Stimulated activated naive CD8-positive, alpha-beta T cell treated with anti-CD3 and anti-CD28 coated beads, Interleukin-15, Interleukin-2, amounts not matched to agents 100 U/mL and 50 U/mL, for 24 hours (primary cell): ENCODE measurements at regions not wholly inside any gene's neighbourhood (a gene's known extent, or its start where the extent isn't known, plus 50 kb on each side); places are given as distances from the start of the nearest gene placed in this dataset.
"Not testable (repeated sequence)": the region's sequence is repeated elsewhere in the genome, so short reads cannot be mapped to it uniquely, and the experiment has no call there.

Source experiments
- ATAC-seq: fragments of 150-1000 bp; cut with Tn5 transposase; one replicate; pipeline ENCODE4 v1.10.0; 2021
- DNase-seq: peaks from one replicate; pipeline ENCODE4 v3.0.0; 2021

- ATAC-seq, result no peak
- DNase-seq, result no peak
These were observed 175.7 kb upstream of the MDFIC2 start for GRCh38 chr3:70488131-70488530.

GRCh38 chr3:70486414-70487017 lies 174.1 kb upstream of the MDFIC2 start:
- ATAC-seq (no peak), DNase-seq (no peak)

DNA sequence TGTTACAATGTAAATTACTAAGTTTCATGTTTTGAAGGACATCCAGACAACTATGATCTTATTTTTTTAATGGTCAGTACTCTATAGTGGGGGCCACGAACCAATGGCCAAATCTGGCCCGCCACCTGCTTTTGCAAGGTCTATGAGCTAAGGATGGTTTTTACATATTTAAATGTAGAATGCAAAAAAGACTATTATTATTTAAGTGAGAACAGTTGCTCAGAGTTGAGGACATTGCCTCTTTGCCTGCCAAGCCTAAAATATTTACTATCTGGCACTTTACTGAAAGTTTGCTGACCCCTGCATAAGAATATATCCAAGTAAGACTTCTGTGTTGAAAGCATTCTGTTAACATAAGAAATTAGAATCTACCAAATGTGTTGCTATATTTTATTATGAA lies 163.7 kb upstream of the MDFIC2 start:
- DNase-seq, result no peak

DNA sequence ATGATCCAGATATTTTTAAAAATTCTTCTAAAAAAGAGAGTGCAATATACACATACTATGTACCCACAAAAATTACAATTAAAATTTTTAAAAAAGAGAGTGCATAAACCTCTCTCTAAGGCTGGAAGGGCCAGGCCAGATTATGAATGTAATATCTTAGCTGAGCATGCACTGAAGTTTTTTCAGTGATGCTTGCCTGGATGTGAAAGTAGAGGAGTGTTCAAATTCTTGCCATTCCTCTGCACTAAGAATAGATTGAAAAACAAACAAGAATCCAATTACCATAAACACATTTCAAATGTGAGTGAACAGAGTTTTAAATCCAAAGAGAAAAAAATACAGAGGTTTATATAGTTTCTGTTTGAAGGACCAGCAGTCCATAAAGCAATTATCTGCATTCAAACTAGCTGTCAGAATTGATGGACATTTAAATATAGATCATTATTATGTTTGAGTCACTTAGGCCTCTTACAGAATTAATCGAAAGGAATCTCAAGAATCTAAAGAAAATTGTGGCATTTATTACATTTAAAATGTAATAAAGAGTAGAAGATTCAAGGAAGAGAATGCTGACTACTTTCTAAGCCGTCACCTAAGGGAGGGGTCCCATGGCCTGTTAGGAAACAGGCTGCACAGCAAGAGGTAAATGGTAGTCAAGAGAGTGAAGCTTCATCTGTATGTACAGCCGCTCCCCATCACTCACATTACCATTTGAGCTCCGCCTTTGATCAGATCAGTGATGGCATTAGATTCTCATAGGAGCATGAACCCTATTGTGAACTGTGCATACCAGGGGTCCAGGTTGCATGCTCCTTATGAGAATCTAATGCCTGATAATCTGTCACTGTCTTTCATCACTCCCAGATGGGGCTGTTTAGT lies 159.3 kb upstream of the MDFIC2 start:
- DNase-seq, result no peak

More for the DNA sequence above, 163.7 kb upstream of the MDFIC2 start:
- ATAC-seq, result no peak

GRCh38 chr3:70466096-70466495 lies 153.7 kb upstream of the MDFIC2 start:
- DNase-seq, result no peak
- ATAC-seq, result no peak

More for the DNA sequence above, 159.3 kb upstream of the MDFIC2 start:
- no peak for ATAC-seq

GRCh38 chr3:70464876-70465275 lies 152.4 kb upstream of the MDFIC2 start:
- ATAC-seq, result no peak
- no peak for DNase-seq

GRCh38 chr3:70464465-70464864 lies 152.0 kb upstream of the MDFIC2 start:
- ATAC-seq (no peak), DNase-seq (no peak)

- ATAC-seq, DNase-seq: not testable (repeated sequence)
These were observed 137.8 kb upstream of the MDFIC2 start for GRCh38 chr3:70450220-70450619.

- not testable (repeated sequence) for DNase-seq, ATAC-seq
These were observed 123.0 kb upstream of the MDFIC2 start for GRCh38 chr3:70435422-70435821.

- DNase-seq, result no peak
These were observed 120.7 kb upstream of the MDFIC2 start for GRCh38 chr3:70433091-70433490.

DNA sequence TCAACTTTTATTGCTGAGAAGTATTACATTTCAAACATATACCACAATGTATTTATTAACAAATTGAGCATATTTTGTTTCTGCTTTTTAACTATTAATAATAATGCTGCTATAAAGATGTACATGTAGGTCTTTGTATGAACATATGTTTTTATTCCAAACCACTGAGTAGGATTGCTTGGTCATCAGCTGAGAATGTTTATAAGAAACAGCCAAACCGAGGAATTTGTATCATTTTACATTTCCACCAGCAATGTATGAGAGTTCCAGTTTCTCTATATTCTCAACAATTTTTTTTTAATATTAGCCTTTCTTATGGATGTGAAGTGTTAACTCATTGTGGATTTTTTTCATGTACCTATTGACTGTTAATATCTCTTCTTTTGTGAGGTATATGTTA lies 119.5 kb upstream of the MDFIC2 start:
- DNase-seq (no peak), ATAC-seq (no peak)

More at GRCh38 chr3:70433091-70433490, 120.7 kb upstream of the MDFIC2 start:
- ATAC-seq, result no peak

GRCh38 chr3:70426071-70426470 lies 113.6 kb upstream of the MDFIC2 start:
- no peak for ATAC-seq

GRCh38 chr3:70421506-70421905 lies 109.1 kb upstream of the MDFIC2 start:
- DNase-seq (no peak), ATAC-seq (no peak)

More at GRCh38 chr3:70426071-70426470, 113.6 kb upstream of the MDFIC2 start:
- no peak for DNase-seq

DNA sequence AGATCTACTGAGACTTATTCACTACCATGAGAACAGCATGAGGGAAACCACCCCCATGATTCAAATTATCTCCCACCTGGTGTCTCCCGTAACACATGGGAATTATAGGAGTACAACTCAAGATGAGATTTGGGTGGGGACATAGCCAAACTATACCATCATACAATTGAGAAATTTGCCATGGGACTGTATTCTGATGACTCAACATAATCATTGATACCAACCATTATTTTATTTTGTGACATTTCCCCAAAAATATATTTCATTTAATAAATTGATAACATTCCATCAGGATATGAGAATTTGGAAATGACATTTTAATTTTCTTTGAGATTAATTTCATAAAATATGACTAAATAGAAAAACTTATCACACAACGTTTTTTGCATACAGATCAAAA lies 96.6 kb upstream of the MDFIC2 start:
- no peak for ATAC-seq

GRCh38 chr3:70400194-70400593 lies 87.8 kb upstream of the MDFIC2 start:
- ATAC-seq (no peak), DNase-seq (no peak)

More for the DNA sequence above, 96.6 kb upstream of the MDFIC2 start:
- no peak for DNase-seq

DNA sequence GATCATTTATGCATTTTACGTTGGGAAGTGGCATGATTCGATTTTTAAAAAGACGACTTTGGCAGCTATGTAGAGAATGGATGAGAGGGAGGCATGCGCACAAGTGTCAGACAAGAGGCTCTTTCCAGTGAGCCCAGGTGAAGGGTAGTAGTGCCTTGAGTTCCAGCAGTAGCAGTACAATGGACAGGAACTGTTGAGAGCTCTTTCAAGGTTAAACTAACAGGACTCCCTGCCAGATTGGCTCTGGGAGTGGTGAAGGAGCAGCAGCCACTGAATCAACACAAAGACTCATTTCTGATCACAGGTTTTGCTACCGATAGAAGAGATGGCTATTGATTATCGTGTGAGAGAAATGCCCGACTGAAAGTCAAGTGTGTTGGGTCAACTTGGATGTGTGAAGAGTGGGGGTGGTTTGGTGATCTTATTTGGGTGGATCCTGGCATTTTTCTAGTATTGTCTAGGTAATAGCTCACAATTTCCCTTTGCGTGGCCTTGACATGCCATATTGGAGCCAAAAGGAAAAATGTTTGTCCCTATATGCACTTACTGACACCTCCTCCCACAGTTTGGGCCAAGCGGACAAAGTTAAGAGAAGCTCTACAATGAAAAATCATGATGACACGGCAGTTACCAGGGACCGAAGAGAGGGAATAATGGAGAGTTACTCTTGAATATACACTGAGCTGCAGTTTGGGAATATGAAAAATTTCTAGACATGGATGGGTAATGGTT lies 81.6 kb upstream of the MDFIC2 start:
- ATAC-seq (no peak), DNase-seq (no peak)

DNA sequence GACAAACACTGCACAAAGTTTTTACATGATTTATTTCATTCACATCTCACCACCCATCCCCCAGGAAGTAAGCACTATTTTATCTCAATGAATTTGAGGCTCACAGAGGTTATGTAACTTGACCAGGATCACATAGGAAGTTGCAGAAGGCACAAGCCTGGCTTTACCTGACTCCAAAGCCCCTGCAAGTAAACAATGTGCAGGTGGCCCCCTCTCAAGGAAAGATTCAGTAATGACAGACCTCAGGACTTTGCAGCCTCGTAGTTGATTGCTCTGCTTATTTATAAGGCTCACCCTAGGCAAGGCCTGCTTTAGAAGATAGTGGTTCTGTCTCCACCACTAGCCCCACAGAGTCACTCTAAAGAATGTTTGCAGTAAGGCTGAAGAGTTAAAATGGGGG lies 79.8 kb upstream of the MDFIC2 start:
- ATAC-seq, result no peak
- no peak for DNase-seq

GRCh38 chr3:70387889-70388288 lies 75.5 kb upstream of the MDFIC2 start:
- ATAC-seq, result no peak
- DNase-seq, result no peak

DNA sequence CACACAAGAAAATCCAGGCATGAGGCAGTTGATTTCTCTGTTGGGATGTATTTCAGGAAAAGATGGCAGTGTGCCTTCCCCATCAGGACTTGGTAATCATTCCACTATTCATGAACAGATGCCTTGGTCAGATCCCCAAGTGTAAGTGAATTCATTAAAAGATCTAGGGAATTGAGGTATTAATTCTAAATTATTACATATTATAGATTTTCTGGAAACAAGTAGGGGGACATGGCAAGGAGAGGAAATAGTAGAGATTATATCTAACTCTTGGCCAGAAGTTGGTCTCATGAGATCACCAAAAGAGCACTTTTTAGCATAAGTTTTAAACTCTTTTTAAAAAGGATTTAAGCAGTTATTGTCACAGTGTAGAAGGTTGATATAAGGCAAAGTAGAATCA lies 74.4 kb upstream of the MDFIC2 start:
- no peak for ATAC-seq
- no peak for DNase-seq

DNA sequence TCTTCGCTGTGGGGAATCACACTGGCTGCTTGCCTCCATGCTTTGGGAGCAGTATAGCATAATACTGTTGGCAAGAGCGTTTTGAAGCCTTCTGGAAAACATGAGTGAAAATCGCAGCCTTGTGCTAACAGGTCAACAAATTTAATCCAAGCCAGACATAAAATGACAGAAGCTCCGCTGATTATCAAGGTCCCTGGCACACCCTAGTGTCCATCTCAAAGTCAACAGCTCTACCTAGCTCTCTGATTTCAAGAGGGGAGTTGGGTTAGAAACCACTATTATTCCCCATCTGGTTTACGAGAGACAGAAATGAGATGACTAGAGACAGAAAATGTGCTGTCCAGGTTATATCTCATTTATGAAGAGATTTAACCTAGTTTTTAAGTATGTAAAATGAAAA lies 73.6 kb upstream of the MDFIC2 start:
- DNase-seq (no peak), ATAC-seq (no peak)

- DNase-seq (no peak), ATAC-seq (no peak)
These were observed 71.0 kb upstream of the MDFIC2 start for GRCh38 chr3:70383360-70383831.

GRCh38 chr3:70374179-70374578 lies 61.7 kb upstream of the MDFIC2 start:
- no peak for ATAC-seq
- DNase-seq, result no peak
